Stimulated activated CD4-positive, alpha-beta T cell treated with anti-CD3 and anti-CD28 coated beads, Interleukin-12 subunit alpha, Interleukin-12 subunit beta, amount 100 ng/mL, for 24 hours (primary cell): ENCODE measurements at regions not wholly inside any gene's neighbourhood (a gene's known extent, or its start where the extent isn't known, plus 50 kb on each side); places are given as distances from the start of the nearest gene placed in this dataset.

Experiments
- DNase-seq, 2 experiments: peaks; one replicate each; pipeline ENCODE4 v3.0.0-alpha.2; 2020; ENCODE audit warnings: low read depth in 2 of 2

GRCh38 chr9:673264-673965 lies 168.1 kb upstream of the DMRT1 start:
- DNase-seq = no peak

DNA sequence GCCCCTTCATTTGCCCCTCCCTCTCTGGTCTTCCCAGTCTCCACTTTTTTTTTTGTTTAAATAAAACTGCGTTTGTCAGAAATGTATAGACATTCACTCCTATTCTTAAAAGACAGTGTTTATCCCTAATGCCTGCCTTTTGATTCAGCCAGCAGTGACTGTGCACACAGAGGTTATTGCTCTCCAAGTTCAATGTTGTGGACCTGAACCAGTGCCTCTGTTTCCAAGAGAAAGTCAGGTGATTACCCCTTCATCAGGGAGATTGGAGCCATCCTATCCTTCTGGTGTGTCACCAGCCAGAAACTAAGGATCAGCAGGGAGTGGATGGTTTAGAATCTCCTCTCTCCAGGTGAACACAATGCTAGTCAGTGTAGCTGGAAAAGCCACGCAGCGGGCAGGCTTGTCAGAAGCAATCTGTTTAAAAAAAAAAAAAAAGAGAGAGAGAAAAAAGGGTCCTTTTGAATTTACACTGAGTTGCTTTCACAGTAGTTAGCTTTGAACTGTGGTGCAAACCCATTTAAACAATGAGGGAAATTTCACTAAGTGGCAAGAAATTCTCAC lies 167.5 kb upstream of the DMRT1 start:
- no peak for DNase-seq

- DNase-seq = no peak
Observed at GRCh38 chr9:675697-676370, 165.7 kb upstream of the DMRT1 start.

DNA sequence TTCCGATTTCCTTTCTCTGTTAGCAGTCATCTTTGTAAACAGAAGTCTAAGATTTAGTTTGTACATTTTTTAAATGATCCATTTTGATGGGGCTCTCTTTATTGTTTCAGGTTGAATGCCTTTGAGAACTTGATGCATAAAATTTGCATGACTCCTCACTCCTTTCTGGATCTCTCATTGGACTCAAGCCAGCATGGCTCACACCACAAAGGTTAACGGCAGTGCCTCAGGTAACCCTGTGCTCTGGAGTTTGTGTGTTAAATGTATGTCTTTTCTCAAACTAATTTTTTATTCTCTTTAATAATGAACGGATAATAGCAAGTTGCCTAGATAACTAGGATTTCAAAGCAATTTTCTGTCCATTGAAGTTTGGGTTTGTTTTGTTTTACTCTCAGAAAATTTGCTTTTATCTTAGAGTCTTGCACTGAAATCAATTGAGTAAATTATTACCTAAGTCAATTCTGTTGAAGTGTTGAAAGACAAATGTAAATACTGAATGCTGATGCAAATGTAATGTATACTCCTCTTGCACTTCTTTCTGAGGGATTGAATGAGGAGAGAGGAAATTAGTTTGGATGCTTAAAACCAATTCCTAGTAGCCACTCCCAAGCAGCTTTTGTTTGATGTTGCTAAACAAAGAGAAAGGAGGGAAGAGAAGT lies 164.6 kb upstream of the DMRT1 start:
- no peak for DNase-seq

DNA sequence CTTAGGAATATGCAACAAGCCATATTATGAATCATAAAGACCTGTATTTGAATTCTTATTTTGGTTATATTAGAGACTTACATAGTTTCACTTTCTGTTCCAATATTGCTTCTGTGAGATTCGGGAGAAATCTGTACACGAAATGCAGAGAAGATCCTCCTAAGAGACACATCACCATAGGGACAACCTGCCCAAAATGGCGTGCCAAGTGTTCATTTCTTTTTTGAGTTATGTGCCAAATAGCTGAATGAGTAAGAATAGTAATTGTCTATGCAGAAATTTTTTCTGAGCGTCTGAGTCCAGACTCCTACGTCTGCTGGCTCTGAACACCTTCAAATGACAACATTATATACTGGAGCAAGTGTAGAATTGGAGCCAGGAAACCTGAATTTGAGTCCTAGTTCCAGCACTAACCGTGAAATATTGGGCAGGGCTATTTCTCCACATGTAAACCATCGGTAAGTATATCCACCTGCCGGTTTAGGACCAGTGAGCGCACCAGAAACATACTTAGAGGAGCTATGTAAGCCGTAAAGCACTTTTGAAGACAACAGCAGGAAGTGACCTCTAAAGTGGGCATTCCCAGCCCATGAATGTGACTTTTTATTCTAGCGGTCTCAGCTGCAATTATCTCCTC lies 163.9 kb upstream of the DMRT1 start:
- no peak for DNase-seq

DNA sequence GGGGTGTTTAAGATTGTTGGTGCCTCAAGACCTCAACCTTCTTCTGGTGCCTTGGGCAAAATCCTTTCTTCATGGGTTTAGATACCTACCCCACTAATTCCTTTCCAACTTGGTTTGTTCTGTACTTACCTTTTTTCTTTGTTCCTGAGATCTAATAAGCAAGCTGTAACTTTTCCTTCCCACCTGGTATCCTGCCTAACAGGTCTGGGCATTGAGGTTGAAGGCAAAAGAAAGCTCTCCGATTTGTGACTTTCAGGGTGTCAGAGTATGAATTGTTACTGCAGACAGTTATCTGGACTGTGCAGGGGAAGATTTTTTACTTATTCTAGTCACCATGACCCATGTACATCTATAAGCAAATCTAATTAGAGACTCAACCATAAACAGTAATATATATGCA lies 162.6 kb upstream of the DMRT1 start:
- no peak for DNase-seq

GRCh38 chr9:679462-679861 lies 162.0 kb upstream of the DMRT1 start:
- no peak for DNase-seq

GRCh38 chr9:680106-680505 lies 161.4 kb upstream of the DMRT1 start:
- no peak for DNase-seq

DNA sequence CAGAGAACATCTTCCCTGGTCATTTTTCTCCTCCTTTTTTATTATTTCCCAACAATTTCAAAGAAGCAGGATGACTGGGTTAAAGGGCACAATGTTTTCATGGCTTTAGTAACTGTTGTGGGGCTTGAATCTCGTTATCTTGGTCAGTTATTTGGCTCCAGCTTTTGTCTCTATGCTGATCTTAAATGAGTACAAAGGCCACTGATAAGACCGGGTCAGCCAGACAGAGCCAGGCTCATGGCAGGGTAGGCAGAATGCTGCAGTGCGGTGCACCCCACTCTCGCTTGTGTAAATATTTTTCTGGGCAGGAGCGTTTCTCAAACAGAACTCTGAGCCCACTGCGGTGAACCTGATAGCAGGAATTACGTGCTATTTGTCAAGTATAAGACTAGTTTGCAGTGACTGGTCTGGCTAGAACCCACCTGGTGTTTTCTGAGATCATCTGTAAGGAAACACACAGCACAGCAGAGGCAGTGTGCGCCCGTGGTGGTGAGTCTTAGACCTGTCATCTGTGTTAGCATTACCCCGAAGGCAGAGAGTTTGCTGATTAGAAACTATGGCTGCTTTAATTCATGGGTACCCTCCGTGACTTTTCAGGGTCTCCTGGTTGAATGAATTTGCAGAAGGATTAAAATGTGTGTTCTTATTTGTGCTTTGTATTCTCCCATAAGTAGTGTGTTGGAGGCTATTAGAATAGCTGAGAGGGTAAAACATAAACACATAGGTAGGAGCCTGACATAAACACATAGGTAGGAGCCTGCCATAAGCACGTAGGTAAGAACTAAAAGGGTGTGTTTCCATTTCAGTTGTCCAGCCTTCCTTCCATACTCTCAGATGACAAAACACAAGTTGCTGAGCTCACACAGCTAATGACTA lies 158.6 kb upstream of the DMRT1 start:
- no peak for DNase-seq

DNA sequence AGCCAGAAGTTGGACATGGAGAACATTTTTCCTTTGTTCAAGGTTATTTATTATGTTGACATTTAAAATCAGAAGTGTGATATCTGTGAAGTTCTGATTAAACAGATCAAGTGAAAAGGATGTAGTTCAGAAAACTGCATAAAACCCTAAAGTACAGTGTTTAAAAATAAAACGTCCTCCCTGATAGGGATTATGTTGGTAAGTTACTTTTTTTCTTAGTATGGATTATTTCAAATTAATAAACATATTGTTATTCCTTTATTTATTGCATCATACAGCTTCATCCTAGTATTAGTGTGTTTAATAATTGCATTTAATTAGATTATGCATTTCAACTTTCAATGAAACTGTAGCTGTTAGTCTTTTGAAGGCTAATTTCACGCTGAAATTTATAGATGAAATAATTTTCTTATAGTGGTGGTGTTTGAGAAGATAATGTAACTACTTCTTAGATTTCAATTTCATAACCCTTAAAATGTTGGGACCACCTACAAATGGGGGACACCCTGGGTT lies 157.9 kb upstream of the DMRT1 start:
- DNase-seq = no peak

- no peak for DNase-seq
Observed at GRCh38 chr9:684054-684890, 157.2 kb upstream of the DMRT1 start.

DNA sequence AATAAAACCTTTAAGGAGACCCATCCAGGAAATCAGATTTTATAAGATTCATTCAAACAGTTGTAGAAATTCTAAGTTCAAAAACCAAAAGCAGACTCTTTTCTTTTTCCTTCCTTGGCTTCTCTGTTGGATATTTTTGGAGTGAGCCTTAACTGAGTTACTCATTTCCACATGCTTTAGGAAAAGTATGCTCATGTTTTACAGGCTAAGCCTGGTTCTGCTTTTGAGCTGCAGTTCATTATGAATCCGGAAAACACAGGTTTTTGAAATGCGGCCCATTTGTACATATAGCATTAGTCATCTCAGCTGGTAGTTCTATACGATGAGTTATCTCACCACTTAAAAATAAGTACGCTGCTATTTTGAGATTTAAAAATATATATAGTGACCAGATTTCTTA lies 156.6 kb upstream of the DMRT1 start:
- DNase-seq = no peak

- DNase-seq = no peak
Observed at GRCh38 chr9:686321-686813, 155.1 kb upstream of the DMRT1 start.

DNA sequence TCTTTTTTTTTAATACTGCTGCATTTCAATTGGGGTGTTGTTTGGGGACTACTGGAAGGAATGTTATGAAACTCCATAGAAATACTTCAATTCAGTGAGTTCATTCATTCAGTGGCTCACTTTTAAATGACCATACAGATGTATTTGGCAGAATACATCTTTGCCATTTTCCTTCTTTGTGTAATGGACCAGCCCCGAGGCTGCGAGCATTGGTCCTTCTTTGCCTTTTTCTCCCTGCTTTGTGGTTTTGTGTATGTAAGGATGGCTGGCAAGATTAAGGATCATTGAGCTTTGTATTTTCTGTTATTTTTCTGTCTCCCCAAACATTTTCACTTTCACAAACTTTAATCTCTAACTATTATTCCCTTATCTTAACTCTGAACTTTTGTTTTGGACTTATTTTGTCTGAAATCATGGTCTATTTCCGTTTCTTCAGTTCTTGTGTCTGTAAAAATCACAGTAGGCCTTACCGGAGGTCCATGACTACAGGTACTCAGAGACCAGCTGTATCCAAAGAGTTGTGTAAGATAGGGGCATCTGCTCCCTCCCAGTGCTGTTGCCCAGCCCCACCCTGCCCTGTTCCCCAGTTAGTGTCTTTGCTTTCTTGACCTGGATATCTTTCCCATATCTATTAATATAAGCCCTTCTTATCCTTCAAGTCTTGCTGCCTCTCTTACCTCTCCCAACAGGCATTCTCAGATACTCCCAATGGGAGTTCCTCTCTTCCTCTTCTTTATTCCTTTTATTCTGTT lies 154.3 kb upstream of the DMRT1 start:
- DNase-seq = no peak

GRCh38 chr9:687994-688393 lies 153.5 kb upstream of the DMRT1 start:
- DNase-seq = no peak

GRCh38 chr9:690517-691111 lies 150.9 kb upstream of the DMRT1 start:
- no peak for DNase-seq

GRCh38 chr9:691825-692400 lies 149.6 kb upstream of the DMRT1 start:
- no peak for DNase-seq

DNA sequence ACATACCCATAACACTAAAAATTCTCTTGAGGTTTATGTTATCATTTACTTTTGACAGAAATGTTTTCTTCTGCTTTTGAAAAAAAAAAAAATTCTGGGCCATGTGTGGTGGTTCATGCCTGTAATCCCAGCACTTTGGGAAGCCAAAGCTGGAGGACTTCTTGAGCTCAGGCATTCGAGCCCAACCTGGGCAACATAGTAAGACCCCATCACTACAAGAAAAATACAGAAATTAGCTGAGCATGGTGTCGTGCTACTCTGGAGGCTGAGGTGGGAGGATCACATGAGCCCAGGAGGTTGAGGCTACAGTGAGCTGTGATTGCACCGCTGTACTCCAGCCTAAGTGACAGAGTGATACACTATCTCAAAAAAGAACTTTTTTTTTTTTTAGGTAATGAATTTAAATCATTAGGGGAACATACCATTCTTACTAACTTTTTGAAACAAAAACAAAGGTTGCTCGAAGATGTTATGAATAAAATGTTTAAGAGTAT lies 148.8 kb upstream of the DMRT1 start:
- DNase-seq = no peak
